NCI-H146 (cell line): ENCODE measurements at regions not wholly inside any gene's neighbourhood (a gene's known extent, or its start where the extent isn't known, plus 50 kb on each side); places are given as distances from the start of the nearest gene placed in this dataset.

Source experiments
- DNase-seq: peaks from one replicate; lab custom pipeline; 2025; lab: John Stamatoyannopoulos, UW

GRCh38 chr10:58996866-58997265, 179.6 kb upstream of the PHYHIPL start:
- DNase-seq, result no peak

GRCh38 chr10:58998924-58999713, 177.3 kb upstream of the PHYHIPL start:
- no peak for DNase-seq

- DNase-seq, result no peak
Measured at GRCh38 chr10:59000162-59000825, 176.1 kb upstream of the PHYHIPL start.

GRCh38 chr10:59002011-59002410, 174.4 kb upstream of the PHYHIPL start:
- DNase-seq, result no peak

GRCh38 chr10:59003203-59003602, 173.2 kb upstream of the PHYHIPL start:
- DNase-seq, result no peak

- DNase-seq, result no peak
Measured at GRCh38 chr10:59004392-59004791, 172.1 kb upstream of the PHYHIPL start.

- no peak for DNase-seq
Measured at GRCh38 chr10:59006511-59007306, 169.7 kb upstream of the PHYHIPL start.

GRCh38 chr10:59007307-59008025, 169.0 kb upstream of the PHYHIPL start:
- DNase-seq, result no peak

- DNase-seq, result no peak
Measured at GRCh38 chr10:59008452-59008851, 168.0 kb upstream of the PHYHIPL start.

- no peak for DNase-seq
Measured at GRCh38 chr10:59011972-59012632, 164.3 kb upstream of the PHYHIPL start.

GRCh38 chr10:59012839-59013238, 163.6 kb upstream of the PHYHIPL start:
- DNase-seq, result no peak

- no peak for DNase-seq
Measured at GRCh38 chr10:59016043-59016442, 160.4 kb upstream of the PHYHIPL start.

GRCh38 chr10:59018977-59019376, 157.5 kb upstream of the PHYHIPL start:
- no peak for DNase-seq

GRCh38 chr10:59019603-59020002, 156.8 kb upstream of the PHYHIPL start:
- no peak for DNase-seq

- no peak for DNase-seq
Measured at GRCh38 chr10:59020502-59020901, 155.9 kb upstream of the PHYHIPL start.

- no peak for DNase-seq
Measured at GRCh38 chr10:59025981-59026765, 150.3 kb upstream of the PHYHIPL start.

GRCh38 chr10:59027975-59028655, 148.3 kb upstream of the PHYHIPL start:
- no peak for DNase-seq

- no peak for DNase-seq
Measured at GRCh38 chr10:59033622-59034021, 142.8 kb upstream of the PHYHIPL start.

- DNase-seq, result no peak
Measured at GRCh38 chr10:59036311-59037017, 140.0 kb upstream of the PHYHIPL start.

- DNase-seq, result no peak
Measured at GRCh38 chr10:59037018-59037389, 139.4 kb upstream of the PHYHIPL start.
